Trophoblast cell (in vitro differentiated cells and primary cell): ENCODE measurements at regions not wholly inside any gene's neighbourhood (a gene's known extent, or its start where the extent isn't known, plus 50 kb on each side); places are given as distances from the start of the nearest gene placed in this dataset.

Experiments
- DNase-seq, 2 donors: peaks; one replicate each; pipeline ENCODE4 v3.0.0-alpha.2; 2016
- H2AFZ ChIP-seq: 2 replicates; pipeline ENCODE4 v1.6.1; 2013; ENCODE audit warnings: low read length, moderate library complexity, mild to moderate bottlenecking; ENCODE audit not compliant: insufficient read depth, poor library complexity
- H2AK5ac ChIP-seq: 2 replicates; pipeline ENCODE4 v1.6.1; 2013; ENCODE audit warnings: mild to moderate bottlenecking, low read length
- H2BK120ac ChIP-seq: 2 replicates; pipeline ENCODE4 v1.6.1; 2013; ENCODE audit warnings: low read length, mild to moderate bottlenecking, moderate library complexity; ENCODE audit not compliant: insufficient read depth, poor library complexity
- H2BK12ac ChIP-seq: 2 replicates; pipeline ENCODE4 v1.6.1; 2013; ENCODE audit warnings: mild to moderate bottlenecking, low read length, moderate library complexity
- H2BK5ac ChIP-seq: 2 replicates; pipeline ENCODE4 v1.6.1; 2013; ENCODE audit warnings: low read length, low read depth, moderate library complexity, mild to moderate bottlenecking; ENCODE audit not compliant: poor library complexity
- H3K14ac ChIP-seq: 2 replicates; pipeline ENCODE4 v1.6.1; 2013; ENCODE audit warnings: mild to moderate bottlenecking, low read length
- H3K18ac ChIP-seq: 2 replicates; pipeline ENCODE4 v1.6.1; 2013; ENCODE audit warnings: mild to moderate bottlenecking, low read length
- H3K23ac ChIP-seq: 2 replicates; pipeline ENCODE4 v1.6.1; 2013; ENCODE audit warnings: low read length
- H3K27ac ChIP-seq: 2 replicates; pipeline ENCODE4 v1.5.1; 2013; ENCODE audit warnings: low read depth, mild to moderate bottlenecking, inconsistent platforms, low read length, moderate library complexity
- H3K27me3 ChIP-seq: 2 replicates; pipeline ENCODE4 v1.6.1; 2013; ENCODE audit warnings: inconsistent platforms, mild to moderate bottlenecking, low read length, moderate library complexity; ENCODE audit not compliant: insufficient read depth
- H3K36me3 ChIP-seq, 2 experiments: 1 replicate in 1 of 2; 2 replicates in 1 of 2; pipeline ENCODE4 v1.6.1; 2013; ENCODE audit warnings: low read length in 2 of 2, mild to moderate bottlenecking in 2 of 2, moderate library complexity in 1 of 2; ENCODE audit not compliant: insufficient read depth in 2 of 2, control insufficient read depth in 1 of 2
- H3K4ac ChIP-seq: 2 replicates; pipeline ENCODE4 v1.6.1; 2013; ENCODE audit warnings: low read depth, mild to moderate bottlenecking, low read length, moderate library complexity
- H3K4me1 ChIP-seq, 2 experiments: 1 replicate in 1 of 2; 2 replicates in 1 of 2; pipeline ENCODE4 v1.6.1; 2013; ENCODE audit warnings: low read length in 2 of 2, mild to moderate bottlenecking in 2 of 2, moderate library complexity in 1 of 2; ENCODE audit not compliant: insufficient read depth in 2 of 2, control insufficient read depth in 1 of 2
- H3K4me2 ChIP-seq: 2 replicates; pipeline ENCODE4 v1.6.1; 2013; ENCODE audit warnings: inconsistent platforms, mild to moderate bottlenecking, low read length, moderate library complexity
- H3K4me3 ChIP-seq: 2 replicates; pipeline ENCODE4 v1.5.1; 2013; ENCODE audit warnings: mild to moderate bottlenecking, low read depth, low read length, inconsistent platforms
- H3K79me1 ChIP-seq: one replicate; pipeline ENCODE4 v1.6.1; 2013; ENCODE audit warnings: low read length
- H3K79me2 ChIP-seq: 2 replicates; pipeline ENCODE4 v1.6.1; 2013; ENCODE audit warnings: low read length, mild to moderate bottlenecking; ENCODE audit not compliant: control insufficient read depth, insufficient read depth, poor library complexity
- H3K9ac ChIP-seq: 2 replicates; pipeline ENCODE4 v1.6.1; 2013; ENCODE audit warnings: mild to moderate bottlenecking, low read length
- H3K9me3 ChIP-seq: 2 replicates; pipeline ENCODE4 v1.6.1; 2013; ENCODE audit warnings: low read depth, mild to moderate bottlenecking, control low read depth, inconsistent platforms, low read length; ENCODE audit not compliant: insufficient read depth
- H4K12ac ChIP-seq: 2 replicates; pipeline ENCODE4 v1.6.1; 2013; ENCODE audit warnings: low read depth, mild to moderate bottlenecking, low read length, moderate library complexity
- H4K8ac ChIP-seq: 2 replicates; pipeline ENCODE4 v1.6.1; 2013; ENCODE audit warnings: low read depth, mild to moderate bottlenecking, low read length, moderate library complexity
- H4K91ac ChIP-seq: one replicate; pipeline ENCODE4 v1.6.1; 2013; ENCODE audit warnings: low read depth, mild to moderate bottlenecking, low read length, moderate library complexity
- WGBS: extraction: QIAGEN DNeasy Blood & Tissue Kit; methylation state at CpG from one replicate; pipeline ENCODE4 v1.1.7; 2013; ENCODE audit warnings: missing lambda C conversion rate; ENCODE audit not compliant: insufficient read length, insufficient coverage; ENCODE audit errors: extremely low coverage; 5-methylcytosine and 5-hydroxymethylcytosine counted together

DNA sequence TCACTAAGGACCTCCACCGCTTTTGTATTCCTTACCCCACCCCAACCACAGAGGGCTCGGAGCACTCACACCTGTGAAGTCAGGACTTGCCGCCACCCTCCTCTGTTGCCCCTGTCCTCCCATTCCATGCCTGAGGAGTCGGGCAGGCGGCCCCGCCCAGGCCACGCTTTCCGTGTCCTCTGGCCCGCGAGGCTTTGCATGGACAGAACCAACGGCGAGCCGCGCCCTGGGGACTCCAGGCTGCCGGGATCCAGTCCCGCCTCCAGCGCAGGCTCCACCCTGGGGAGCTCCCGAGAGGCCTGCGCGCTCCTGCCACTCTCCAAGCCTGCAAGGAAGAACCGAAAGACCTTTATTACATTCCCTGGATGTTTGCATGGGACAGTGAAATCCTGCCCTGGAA is 366.4 kb upstream of the POM121L12 start:
- Histone ChIP-seq H3K27me3 (no peaks in the 10 kb centered on the region), H3K27ac (no peak overlapping the region), H3K23ac (no peak overlapping the region), H2BK12ac (no peak overlapping the region), H2BK5ac (no peak overlapping the region), H3K9ac (no peak overlapping the region), H2AK5ac (no peak overlapping the region), H4K8ac (no peak overlapping the region), H3K4me3 (no peak overlapping the region), H3K14ac (no peak overlapping the region), H3K4me1 (no peaks in the 10 kb centered on the region), H3K79me1 (no peaks in the 10 kb centered on the region), H3K79me2 (no peaks in the 10 kb centered on the region), H2AFZ (no peak overlapping the region), H4K91ac (no peak overlapping the region), H4K12ac (no peak overlapping the region), H3K9me3 (no peaks in the 10 kb centered on the region), H3K4me2 (no peak overlapping the region), H2BK120ac (no peak overlapping the region), H3K18ac (no peak overlapping the region), H3K4ac (no peak overlapping the region), H3K36me3 (no peaks in the 10 kb centered on the region)
- no CpG with 5 or more reads among the region's 21 CpGs for WGBS
- no peak for DNase-seq

DNA sequence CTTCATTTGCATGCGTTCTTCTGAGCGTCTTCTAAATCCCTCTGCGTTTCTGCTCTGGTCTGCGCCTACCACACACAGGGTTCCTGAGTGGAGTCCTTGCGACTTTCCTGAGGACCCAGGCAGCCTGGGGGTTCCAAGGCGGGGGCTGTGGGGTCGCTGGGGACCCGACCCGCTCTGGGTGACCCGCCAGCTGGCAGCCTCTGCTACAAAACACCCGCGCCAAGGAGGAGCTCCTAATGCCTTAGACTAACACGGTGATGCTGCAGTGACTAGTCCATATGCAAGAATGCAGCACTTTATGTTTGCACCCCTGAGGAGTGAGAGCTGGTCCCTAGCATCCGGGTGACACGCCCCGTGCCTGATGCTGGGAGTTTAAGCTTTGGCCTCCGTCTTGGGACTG is 367.0 kb upstream of the POM121L12 start:
- no peaks in the 10 kb centered on the region for H3K79me1 ChIP-seq
- H3K27me3 ChIP-seq = no peaks in the 10 kb centered on the region
- no peak overlapping the region for H3K4me2 ChIP-seq
- no peak overlapping the region for H3K4me3 ChIP-seq
- no peak overlapping the region for H3K18ac ChIP-seq
- H2AK5ac ChIP-seq = no peak overlapping the region
- H4K8ac ChIP-seq = no peak overlapping the region
- no peaks in the 10 kb centered on the region for H3K79me2 ChIP-seq
- H3K9ac ChIP-seq = no peak overlapping the region
- no peak overlapping the region for H2BK12ac ChIP-seq
- no peak overlapping the region for H3K23ac ChIP-seq
- H2BK5ac ChIP-seq = no peak overlapping the region
- no peaks in the 10 kb centered on the region for H3K36me3 ChIP-seq
- no peak overlapping the region for H2AFZ ChIP-seq
- no peaks in the 10 kb centered on the region for H3K9me3 ChIP-seq
- H4K12ac ChIP-seq = no peak overlapping the region
- H3K4ac ChIP-seq = no peak overlapping the region
- no peak overlapping the region for H3K27ac ChIP-seq
- no CpG with 5 or more reads among the region's 17 CpGs for WGBS
- DNase-seq = no peak
- no peak overlapping the region for H2BK120ac ChIP-seq
- H3K4me1 ChIP-seq = no peaks in the 10 kb centered on the region
- H3K14ac ChIP-seq = no peak overlapping the region
- H4K91ac ChIP-seq = no peak overlapping the region

DNA sequence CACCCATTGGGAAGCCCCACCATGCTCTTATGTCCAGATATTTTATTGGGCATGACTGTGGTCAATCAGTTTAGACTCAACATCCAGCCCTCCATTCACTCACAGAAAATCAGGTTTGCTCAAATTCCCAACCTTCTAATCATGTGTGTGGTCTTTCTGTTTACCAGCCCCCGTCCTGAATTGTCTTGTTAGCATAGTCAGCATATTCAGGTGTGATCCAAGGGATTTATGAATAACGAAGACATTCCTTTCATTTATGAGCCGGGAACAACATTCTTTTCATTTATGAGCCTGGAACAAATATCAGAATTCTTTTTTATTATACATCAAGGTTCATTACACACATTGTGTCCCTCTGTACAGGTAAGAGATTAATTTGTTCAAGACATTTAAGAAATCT is 376.3 kb upstream of the POM121L12 start:
- no peak for DNase-seq
- Histone ChIP-seq H3K23ac (no peak overlapping the region), H3K9me3 (no peaks in the 10 kb centered on the region), H3K27ac (no peak overlapping the region), H2AK5ac (no peak overlapping the region), H2BK12ac (no peak overlapping the region), H4K91ac (no peak overlapping the region), H3K14ac (no peak overlapping the region), H3K4ac (no peak overlapping the region), H3K4me2 (no peak overlapping the region), H4K8ac (no peak overlapping the region), H2BK120ac (no peak overlapping the region), H3K18ac (no peak overlapping the region), H2AFZ (no peak overlapping the region), H3K36me3 (no peaks in the 10 kb centered on the region), H3K4me3 (no peak overlapping the region), H2BK5ac (no peak overlapping the region), H4K12ac (no peak overlapping the region), H3K79me2 (no peaks in the 10 kb centered on the region), H3K27me3 (no peaks in the 10 kb centered on the region), H3K4me1 (no peaks in the 10 kb centered on the region), H3K79me1 (no peaks in the 10 kb centered on the region), H3K9ac (no peak overlapping the region)
- WGBS = no CpG with 5 or more reads among the region's 3 CpGs

DNA sequence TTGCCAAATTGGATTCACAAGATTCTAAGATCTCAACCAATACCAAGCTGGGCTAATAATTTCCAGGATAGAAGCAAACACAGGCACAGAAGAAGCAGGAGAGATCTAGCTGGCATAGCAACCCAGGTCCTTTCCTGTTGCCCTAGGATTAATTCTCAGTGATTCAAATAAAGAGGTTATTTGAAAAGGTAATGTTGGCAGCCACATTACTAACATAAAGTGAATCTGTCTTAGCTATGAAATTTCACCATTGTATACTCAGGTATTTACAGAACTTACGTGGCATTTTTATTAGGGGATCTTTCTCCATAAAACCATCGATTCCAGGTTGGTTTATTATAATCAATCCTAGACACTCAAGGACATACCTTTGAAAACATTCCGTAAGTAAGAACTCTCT is 379.3 kb upstream of the POM121L12 start:
- no peak overlapping the region for H4K8ac ChIP-seq
- H3K23ac ChIP-seq = no peak overlapping the region
- no peak overlapping the region for H3K27ac ChIP-seq
- no peaks in the 10 kb centered on the region for H3K79me1 ChIP-seq
- no peak overlapping the region for H3K14ac ChIP-seq
- H3K18ac ChIP-seq = no peak overlapping the region
- H4K12ac ChIP-seq = no peak overlapping the region
- no peak overlapping the region for H3K4ac ChIP-seq
- no peak overlapping the region for H3K9ac ChIP-seq
- no peaks in the 10 kb centered on the region for H3K27me3 ChIP-seq
- no peak overlapping the region for H4K91ac ChIP-seq
- DNase-seq = no peak
- H2BK5ac ChIP-seq = no peak overlapping the region
- no CpG with 5 or more reads among the region's 3 CpGs for WGBS
- no peak overlapping the region for H3K4me2 ChIP-seq
- no peaks in the 10 kb centered on the region for H3K79me2 ChIP-seq
- H2BK120ac ChIP-seq = no peak overlapping the region
- no peak overlapping the region for H2AK5ac ChIP-seq
- no peaks in the 10 kb centered on the region for H3K9me3 ChIP-seq
- H3K36me3 ChIP-seq = no peaks in the 10 kb centered on the region
- peaks cover 0 to 2% of the 10 kb centered on the region in 2 experiments for H3K4me1 ChIP-seq
- no peak overlapping the region for H3K4me3 ChIP-seq
- no peak overlapping the region for H2AFZ ChIP-seq
- no peak overlapping the region for H2BK12ac ChIP-seq
